ENCODE measurements at regions not wholly inside any gene's neighbourhood (a gene's known extent, or its start where the extent isn't known, plus 50 kb on each side); places are given as distances from the start of the nearest gene placed in this dataset.

GRCh38 chr13:73933795-73934194 is 200.4 kb downstream of the KLF12 start:
- no peak for TF ChIP-seq CTCF (IDR thresholded peaks at IDR 0.05; ENCODE audit: unreplicated experiment)
- Mint-ChIP-seq H3K36me3 (ENCODE audit: insufficient read depth, unreplicated experiment) (no peaks in the 10 kb centered on the region), H3K4me3 (ENCODE audit: unreplicated experiment) (peak overlapping the region; percentile 1), H3K27ac (ENCODE audit: low read depth, unreplicated experiment) (peak overlapping the region; percentile 11), H3K27me3 (ENCODE audit: insufficient read depth, unreplicated experiment) (no peaks in the 10 kb centered on the region), H3K4me1 (ENCODE audit: insufficient read depth, unreplicated experiment) (peaks cover 33% of the 10 kb centered on the region), H3K9me3 (ENCODE audit: unreplicated experiment) (no peaks in the 10 kb centered on the region)
- CTCF ChIA-PET = no interaction called here
- BruUV-seq (replicated peaks) = no TSS peak
- intact Hi-C loops (cut with micrococcal nuclease) = no loop called here
- no peak for DNase-seq (ENCODE audit: unreplicated experiment)
- POLR2A ChIA-PET = no interaction called here

GRCh38 chr13:73932091-73932490 is 202.1 kb downstream of the KLF12 start:
- CTCF ChIA-PET = interaction anchor here (0.7 kb wide), 1 partner anchor 17 kb away, joined by 3 read pairs; no protein-coding TSS in a partner anchor
- intact Hi-C loops (cut with micrococcal nuclease) = no loop called here

GRCh38 chr13:73929287-73929932 is 204.8 kb downstream of the KLF12 start:
- H3K9me3 Mint-ChIP-seq (ENCODE audit: unreplicated experiment) = no peaks in the 10 kb centered on the region
- intact Hi-C loops (cut with micrococcal nuclease) = no loop called here
- H3K27me3 Mint-ChIP-seq (ENCODE audit: insufficient read depth, unreplicated experiment) = no peaks in the 10 kb centered on the region
- ChIA-PET CTCF (interaction anchor here (0.8 kb wide), 1 partner anchor 1290 kb away, joined by 3 read pairs; no protein-coding TSS in a partner anchor), POLR2A (interaction anchor here (0.6 kb wide), 1 partner anchor 52 kb away, joined by 3 read pairs; no protein-coding TSS in a partner anchor)
- DNase-seq (ENCODE audit: unreplicated experiment) = no peak
- no peak overlapping the region for H3K27ac Mint-ChIP-seq (ENCODE audit: low read depth, unreplicated experiment)
- TF ChIP-seq CTCF (IDR thresholded peaks at IDR 0.05; ENCODE audit: unreplicated experiment) = no peak
- no TSS peak for BruUV-seq (replicated peaks)
- no peak overlapping the region for H3K4me3 Mint-ChIP-seq (ENCODE audit: unreplicated experiment)
- no peaks in the 10 kb centered on the region for H3K36me3 Mint-ChIP-seq (ENCODE audit: insufficient read depth, unreplicated experiment)
- peaks cover 13% of the 10 kb centered on the region for H3K4me1 Mint-ChIP-seq (ENCODE audit: insufficient read depth, unreplicated experiment)

More at GRCh38 chr13:73932091-73932490, 202.1 kb downstream of the KLF12 start:
- Mint-ChIP-seq H3K27me3 (ENCODE audit: insufficient read depth, unreplicated experiment) (no peaks in the 10 kb centered on the region), H3K4me1 (ENCODE audit: insufficient read depth, unreplicated experiment) (peaks cover 18% of the 10 kb centered on the region), H3K4me3 (ENCODE audit: unreplicated experiment) (no peak overlapping the region), H3K27ac (ENCODE audit: low read depth, unreplicated experiment) (no peak overlapping the region), H3K9me3 (ENCODE audit: unreplicated experiment) (no peaks in the 10 kb centered on the region), H3K36me3 (ENCODE audit: insufficient read depth, unreplicated experiment) (no peaks in the 10 kb centered on the region)
- POLR2A ChIA-PET = no interaction called here
- no TSS peak for BruUV-seq (replicated peaks)
- no peak for DNase-seq (ENCODE audit: unreplicated experiment)
- TF ChIP-seq CTCF (IDR thresholded peaks at IDR 0.05; ENCODE audit: unreplicated experiment) = no peak

- Mint-ChIP-seq H3K27me3 (ENCODE audit: insufficient read depth, unreplicated experiment) (no peaks in the 10 kb centered on the region), H3K4me3 (ENCODE audit: unreplicated experiment) (no peak overlapping the region), H3K36me3 (ENCODE audit: insufficient read depth, unreplicated experiment) (no peaks in the 10 kb centered on the region), H3K9me3 (ENCODE audit: unreplicated experiment) (no peaks in the 10 kb centered on the region), H3K4me1 (ENCODE audit: insufficient read depth, unreplicated experiment) (no peaks in the 10 kb centered on the region), H3K27ac (ENCODE audit: low read depth, unreplicated experiment) (no peak overlapping the region)
- no TSS peak for BruUV-seq (replicated peaks)
- CTCF ChIA-PET = interaction anchor here (0.6 kb wide), 1 partner anchor 404 kb away, joined by 8 read pairs; no protein-coding TSS in a partner anchor
- no peak for DNase-seq (ENCODE audit: unreplicated experiment)
- intact Hi-C loops (cut with micrococcal nuclease) = no loop called here
- POLR2A ChIA-PET = no interaction called here
- no peak for TF ChIP-seq CTCF (IDR thresholded peaks at IDR 0.05; ENCODE audit: unreplicated experiment)
These were observed 209.6 kb downstream of the KLF12 start for GRCh38 chr13:73924607-73925006.
